ENCODE measurements at regions not wholly inside any gene's neighbourhood (a gene's known extent, or its start where the extent isn't known, plus 50 kb on each side); places are given as distances from the start of the nearest gene placed in this dataset.
A peak's percentile ranks its signal among the peaks of the same experiment; 100 is the strongest.

DNA sequence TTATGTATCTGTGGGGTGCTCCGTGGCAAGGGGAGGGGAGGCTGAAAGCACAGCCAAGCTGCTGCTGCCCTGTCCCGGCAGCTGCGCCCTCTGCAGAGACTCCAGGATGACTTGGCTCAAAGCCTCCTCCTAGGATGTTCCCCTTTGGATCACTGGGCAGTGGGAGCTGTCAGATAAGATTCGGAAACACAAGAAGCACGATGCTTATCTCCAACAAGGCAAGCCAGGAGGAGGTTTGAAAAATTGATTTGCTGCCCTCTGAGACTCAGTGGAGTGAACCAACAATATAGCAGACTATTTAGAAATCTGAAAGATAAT, 776.4 kb downstream of the C6orf118 start:
- H3K27me3 ChIP-seq (ENCODE audit: control insufficient read depth, insufficient read depth, low read length): no peaks in the 10 kb centered on the region
- peak; percentile 41 for DNase-seq
- no peaks in the 10 kb centered on the region for H3K36me3 ChIP-seq (replicated peaks; ENCODE audit: control insufficient read depth, insufficient read depth, low read length)
- no peak overlapping the region for H3K4me3 ChIP-seq (ENCODE audit: insufficient read depth, low read depth, low read length)

DNA sequence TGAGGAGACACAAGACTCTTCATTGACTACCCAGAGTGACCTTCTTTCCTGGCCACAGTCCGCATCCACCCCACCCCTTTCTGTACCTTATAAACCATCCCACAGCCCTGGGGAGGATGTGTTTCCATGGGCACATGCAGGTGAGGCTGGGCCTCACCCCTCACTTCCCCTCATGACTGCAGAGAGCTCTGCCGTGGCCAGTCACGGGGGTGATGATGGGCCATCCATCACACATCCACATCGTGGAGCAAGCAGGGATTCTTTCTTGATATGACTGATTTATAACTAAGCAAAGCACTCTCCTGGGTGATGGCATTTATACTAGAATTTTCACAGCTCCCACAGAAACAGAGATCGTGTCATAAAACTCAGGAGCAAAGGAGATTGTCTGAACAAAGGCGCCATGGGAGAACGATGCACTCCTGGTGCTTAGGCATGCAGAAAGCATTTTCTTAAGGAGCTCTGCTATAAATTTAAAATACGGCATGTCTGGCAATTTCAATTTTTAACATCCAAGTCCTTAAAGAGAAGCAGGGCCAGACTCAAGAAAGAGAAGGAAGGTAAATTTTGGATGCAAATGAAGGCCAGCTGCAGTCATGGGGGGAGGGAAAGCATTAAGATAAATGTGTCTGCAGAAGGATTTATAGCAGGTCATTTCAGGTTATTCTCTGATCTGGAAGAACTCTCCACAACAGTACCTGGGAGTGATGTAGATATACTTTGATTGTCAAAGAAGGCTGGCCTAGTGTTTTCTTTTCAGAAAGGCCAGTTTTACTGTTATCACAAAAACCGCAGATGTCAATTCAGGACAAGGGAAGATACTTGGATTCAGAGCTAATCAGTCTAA, 777.0 kb downstream of the C6orf118 start:
- Histone ChIP-seq H3K27me3 (ENCODE audit: control insufficient read depth, insufficient read depth, low read length) (no peaks in the 10 kb centered on the region), H3K36me3 (replicated peaks; ENCODE audit: control insufficient read depth, insufficient read depth, low read length) (no peaks in the 10 kb centered on the region), H3K4me3 (ENCODE audit: insufficient read depth, low read depth, low read length) (no peak overlapping the region)
- DNase-seq: no peak

DNA sequence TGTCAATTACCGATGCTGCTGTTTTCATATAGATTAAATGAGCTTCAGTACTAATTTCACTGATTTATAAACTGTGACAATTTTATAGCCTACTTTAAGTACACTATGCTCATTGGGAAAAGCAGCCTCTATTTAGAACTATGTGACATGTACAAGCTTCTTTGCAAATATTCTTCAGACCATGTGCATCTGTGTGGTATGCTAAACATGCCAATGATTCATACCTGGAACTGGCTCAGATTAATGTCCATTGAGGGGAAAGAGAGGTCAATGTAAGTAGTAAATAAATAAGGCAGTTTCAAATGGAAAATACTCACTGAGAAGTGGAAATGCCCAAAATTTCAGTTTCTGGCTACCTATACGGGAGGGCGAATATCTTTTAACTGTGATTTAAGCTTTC, 777.7 kb downstream of the C6orf118 start:
- Histone ChIP-seq H3K4me3 (ENCODE audit: insufficient read depth, low read depth, low read length) (no peak overlapping the region), H3K36me3 (replicated peaks; ENCODE audit: control insufficient read depth, insufficient read depth, low read length) (no peaks in the 10 kb centered on the region), H3K27me3 (ENCODE audit: control insufficient read depth, insufficient read depth, low read length) (no peaks in the 10 kb centered on the region)
- DNase-seq: no peak

DNA sequence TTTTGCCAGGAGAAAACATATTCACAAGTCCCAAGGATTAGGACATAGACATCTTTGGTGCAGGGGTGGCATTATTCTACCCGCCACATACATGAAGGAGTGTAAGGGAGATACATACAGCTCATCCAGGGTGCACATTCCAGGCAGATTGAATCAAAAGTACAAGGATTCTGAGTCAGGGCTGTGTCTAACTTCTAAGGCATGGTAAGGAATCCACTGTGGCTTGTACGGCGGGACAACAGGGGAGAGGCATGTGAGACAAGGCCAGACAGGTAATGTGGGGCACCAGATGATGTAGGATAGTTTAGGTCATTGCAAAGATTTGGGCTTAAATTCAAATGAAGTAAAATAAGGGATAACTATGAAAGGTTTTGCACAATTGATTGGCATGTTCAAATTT, 780.9 kb downstream of the C6orf118 start:
- no peak for DNase-seq
- Histone ChIP-seq H3K36me3 (replicated peaks; ENCODE audit: control insufficient read depth, insufficient read depth, low read length) (no peaks in the 10 kb centered on the region), H3K4me3 (ENCODE audit: insufficient read depth, low read depth, low read length) (no peak overlapping the region), H3K27me3 (ENCODE audit: control insufficient read depth, insufficient read depth, low read length) (no peaks in the 10 kb centered on the region)

DNA sequence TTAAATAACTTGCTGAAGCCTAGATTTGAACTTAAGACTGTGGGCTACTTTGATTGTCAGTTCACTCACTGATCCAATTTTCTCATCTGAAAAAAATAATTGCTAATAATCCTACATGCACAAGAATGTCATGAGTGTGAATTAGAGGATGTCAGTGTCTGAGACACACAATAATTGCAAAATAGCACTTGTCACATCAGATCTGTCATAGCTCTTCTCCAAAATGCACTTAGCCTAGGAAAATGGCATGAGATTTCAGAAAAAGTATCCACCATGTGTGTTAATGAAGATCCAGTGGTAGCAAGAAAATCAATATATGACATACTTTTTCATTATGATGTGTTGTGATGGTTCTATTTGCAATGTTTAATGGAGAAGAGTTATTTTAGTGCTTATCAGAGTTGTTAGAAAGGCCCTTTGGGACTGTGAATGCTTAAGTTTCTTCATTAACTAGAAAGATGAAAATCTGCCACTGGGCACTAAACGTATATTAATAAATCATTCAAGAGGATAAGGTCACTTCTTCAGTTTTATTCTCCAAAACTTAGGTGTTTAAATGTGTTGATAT, 786.2 kb downstream of the C6orf118 start:
- no peaks in the 10 kb centered on the region for H3K27me3 ChIP-seq (ENCODE audit: control insufficient read depth, insufficient read depth, low read length)
- no peak overlapping the region for H3K4me3 ChIP-seq (ENCODE audit: insufficient read depth, low read depth, low read length)
- H3K36me3 ChIP-seq (replicated peaks; ENCODE audit: control insufficient read depth, insufficient read depth, low read length): no peaks in the 10 kb centered on the region
- no peak for DNase-seq

DNA sequence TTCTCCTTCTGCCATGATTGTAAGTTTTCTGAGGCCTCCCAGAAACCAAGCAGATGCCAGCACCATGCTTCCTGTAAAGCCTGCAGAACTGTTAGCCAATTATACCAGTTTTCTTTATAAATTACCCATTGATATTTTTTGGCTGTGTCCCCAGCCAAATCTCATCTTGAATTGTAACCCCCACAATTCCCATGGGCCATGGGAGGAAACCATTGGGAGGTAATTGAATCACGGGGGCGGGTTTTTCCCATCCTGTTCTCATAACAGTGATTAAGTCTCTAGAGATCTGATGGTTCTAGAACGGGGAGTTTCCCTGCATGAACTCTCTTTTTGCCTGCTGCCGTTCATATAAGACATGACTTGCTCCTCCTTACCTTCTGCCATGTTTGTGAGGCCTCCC, 788.5 kb downstream of the C6orf118 start:
- H3K27me3 ChIP-seq (ENCODE audit: control insufficient read depth, insufficient read depth, low read length): no peaks in the 10 kb centered on the region

DNA sequence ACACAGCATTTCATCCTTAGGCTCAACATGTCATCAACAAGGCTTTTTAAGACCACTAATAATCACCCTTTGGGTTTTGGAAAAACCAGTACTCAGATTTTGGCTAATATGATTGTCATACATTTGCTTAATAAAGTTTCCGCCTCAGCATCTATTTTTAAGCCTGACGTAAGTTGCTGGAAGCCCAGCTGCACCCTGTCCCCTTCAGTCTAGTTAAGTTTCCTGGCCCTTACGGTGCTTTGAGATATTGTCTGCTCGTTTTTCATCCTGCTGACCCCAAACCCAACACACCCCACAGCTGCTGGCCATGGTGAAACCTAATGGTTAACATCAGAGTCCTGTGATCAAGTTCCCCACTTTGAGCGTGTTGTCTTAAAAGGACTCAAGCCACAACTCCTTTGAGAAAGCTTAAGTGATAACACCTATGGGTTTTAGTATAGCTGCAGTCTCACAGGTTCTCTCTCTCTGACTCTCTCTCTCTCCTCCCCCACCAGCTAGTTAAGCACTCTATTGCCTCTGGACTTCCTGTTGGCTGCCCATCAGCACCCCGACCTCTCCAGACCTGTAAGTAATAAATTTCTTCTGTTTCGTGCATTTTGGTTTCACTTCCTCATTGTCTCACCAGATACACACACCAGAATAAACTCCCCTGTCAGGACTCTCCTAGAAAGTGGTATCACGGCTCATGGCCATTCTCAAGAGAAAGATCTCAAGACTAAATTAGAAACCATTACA, 802.0 kb downstream of the C6orf118 start:
- no peak overlapping the region for H3K4me3 ChIP-seq (ENCODE audit: insufficient read depth, low read depth, low read length)

More for the DNA sequence above, 788.5 kb downstream of the C6orf118 start:
- DNase-seq: no peak
- Histone ChIP-seq H3K4me3 (ENCODE audit: insufficient read depth, low read depth, low read length) (no peak overlapping the region), H3K36me3 (replicated peaks; ENCODE audit: control insufficient read depth, insufficient read depth, low read length) (no peaks in the 10 kb centered on the region)

DNA sequence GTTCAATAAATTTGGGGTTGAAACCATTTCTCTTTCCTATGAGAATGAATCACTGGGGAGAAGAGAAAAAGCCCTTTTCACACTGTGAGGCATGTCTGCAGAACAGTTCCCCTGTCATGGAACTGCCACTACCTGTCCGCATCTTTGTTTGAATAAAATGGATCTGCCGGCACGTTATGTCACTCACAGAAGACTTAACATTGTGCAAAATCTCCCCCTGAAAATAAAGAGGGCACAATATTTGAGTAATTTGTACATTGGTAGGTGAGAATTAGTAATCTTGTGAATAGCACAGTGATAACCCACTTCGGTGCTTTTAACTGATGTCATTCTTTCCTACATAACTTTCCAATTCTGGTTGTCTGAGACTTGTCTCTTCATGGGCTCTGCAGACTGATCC, 804.0 kb downstream of the C6orf118 start:
- Histone ChIP-seq H3K27me3 (ENCODE audit: control insufficient read depth, insufficient read depth, low read length) (no peaks in the 10 kb centered on the region), H3K4me3 (ENCODE audit: insufficient read depth, low read depth, low read length) (no peak overlapping the region), H3K36me3 (replicated peaks; ENCODE audit: control insufficient read depth, insufficient read depth, low read length) (no peaks in the 10 kb centered on the region)
- no peak for DNase-seq

More for the DNA sequence above, 802.0 kb downstream of the C6orf118 start:
- H3K36me3 ChIP-seq (replicated peaks; ENCODE audit: control insufficient read depth, insufficient read depth, low read length): no peaks in the 10 kb centered on the region
- DNase-seq: no peak
- no peaks in the 10 kb centered on the region for H3K27me3 ChIP-seq (ENCODE audit: control insufficient read depth, insufficient read depth, low read length)

DNA sequence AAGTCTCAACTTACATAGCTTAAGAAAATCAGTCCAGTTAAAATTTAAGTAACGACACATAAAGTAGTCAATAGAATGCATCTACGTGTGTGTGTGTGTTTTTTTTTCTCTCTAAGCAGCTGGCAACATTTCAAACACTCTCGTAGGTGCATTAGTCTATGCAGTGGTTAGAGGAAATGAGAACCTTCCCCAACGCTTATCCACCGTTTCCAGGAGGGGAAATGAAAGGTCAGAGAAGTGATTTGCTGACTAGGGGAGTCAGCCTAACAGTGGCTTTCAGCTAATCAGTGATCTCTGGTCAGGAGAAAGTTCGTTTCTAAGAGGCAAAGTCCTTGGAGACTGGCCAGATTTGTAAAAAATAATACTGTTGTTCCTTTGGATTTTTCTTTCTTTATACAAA, 806.6 kb downstream of the C6orf118 start:
- Histone ChIP-seq H3K36me3 (replicated peaks; ENCODE audit: control insufficient read depth, insufficient read depth, low read length) (no peaks in the 10 kb centered on the region), H3K4me3 (ENCODE audit: insufficient read depth, low read depth, low read length) (no peak overlapping the region), H3K27me3 (ENCODE audit: control insufficient read depth, insufficient read depth, low read length) (no peaks in the 10 kb centered on the region)
- DNase-seq: no peak

DNA sequence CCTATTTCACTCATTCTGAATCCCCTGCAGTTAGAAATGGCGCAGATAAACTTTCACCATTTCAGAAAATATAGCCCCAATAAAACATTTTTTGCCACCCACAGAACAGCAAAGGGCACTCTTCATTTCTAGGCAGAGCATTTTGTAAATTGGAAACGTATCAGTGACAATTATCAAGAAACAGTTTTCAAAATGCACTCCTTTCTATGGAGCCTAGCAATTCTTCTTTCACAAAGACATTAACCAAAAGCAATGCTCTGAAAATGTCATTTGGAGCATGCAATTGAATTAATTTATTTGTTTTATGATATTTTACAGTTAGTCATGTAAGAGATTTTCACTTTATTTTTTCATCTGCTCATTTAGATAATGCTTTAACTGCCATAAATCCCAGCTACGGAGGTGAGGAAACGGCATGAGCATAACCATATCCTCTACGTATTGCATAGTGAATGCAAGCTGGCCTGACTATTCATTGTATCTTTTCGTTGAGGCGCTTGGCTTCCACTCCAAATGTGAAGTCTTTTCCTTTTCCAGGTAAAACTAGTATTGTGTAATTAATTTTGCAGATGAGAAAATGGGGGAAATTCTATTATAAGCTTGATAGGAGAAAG, 813.4 kb downstream of the C6orf118 start:
- H3K36me3 ChIP-seq (replicated peaks; ENCODE audit: control insufficient read depth, insufficient read depth, low read length): no peaks in the 10 kb centered on the region
- DNase-seq: no peak
- no peak overlapping the region for H3K4me3 ChIP-seq (ENCODE audit: insufficient read depth, low read depth, low read length)
- H3K27me3 ChIP-seq (ENCODE audit: control insufficient read depth, insufficient read depth, low read length): no peaks in the 10 kb centered on the region

DNA sequence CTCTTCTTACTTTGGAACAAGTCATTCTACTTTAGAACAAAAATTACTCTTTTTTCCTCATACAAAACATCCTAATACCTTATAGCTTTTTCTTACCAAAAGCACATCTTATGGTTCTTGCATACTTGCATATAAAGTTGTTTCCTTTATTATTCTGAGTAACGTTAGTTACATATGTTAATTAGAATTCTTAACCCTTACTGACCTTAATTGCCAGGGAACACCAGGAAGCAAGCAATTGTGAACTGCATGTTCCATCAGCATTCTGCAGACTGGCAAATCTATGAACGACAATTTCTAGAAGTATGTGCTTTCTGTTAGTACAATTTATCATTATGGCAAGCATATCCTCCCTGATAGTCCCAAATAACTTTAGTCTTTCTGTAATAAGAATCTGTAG, 831.0 kb downstream of the C6orf118 start:
- peak; percentile 9 for DNase-seq
- Histone ChIP-seq H3K36me3 (replicated peaks; ENCODE audit: control insufficient read depth, insufficient read depth, low read length) (no peaks in the 10 kb centered on the region), H3K27me3 (ENCODE audit: control insufficient read depth, insufficient read depth, low read length) (no peaks in the 10 kb centered on the region), H3K4me3 (ENCODE audit: insufficient read depth, low read depth, low read length) (no peak overlapping the region)

DNA sequence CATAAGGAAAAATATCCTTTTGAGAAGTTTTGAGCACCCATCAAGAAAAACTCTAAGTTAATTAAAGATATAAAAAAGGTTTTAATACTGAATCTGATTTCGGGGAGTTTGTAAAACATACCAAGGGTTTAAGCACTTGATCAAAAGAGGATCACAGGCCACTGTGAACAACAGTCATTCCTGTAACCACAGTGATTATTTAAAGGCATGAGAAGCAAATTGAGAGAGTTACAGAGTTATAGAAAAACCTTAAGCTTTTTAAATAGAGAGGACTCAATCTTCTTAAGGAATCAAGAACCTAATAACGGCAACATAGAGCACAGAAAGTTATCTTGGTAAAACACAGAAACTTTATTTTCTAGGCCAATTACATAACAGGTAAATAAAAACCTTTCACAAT, 831.6 kb downstream of the C6orf118 start:
- no peak overlapping the region for H3K4me3 ChIP-seq (ENCODE audit: insufficient read depth, low read depth, low read length)
- no peaks in the 10 kb centered on the region for H3K36me3 ChIP-seq (replicated peaks; ENCODE audit: control insufficient read depth, insufficient read depth, low read length)
- no peak for DNase-seq
- no peaks in the 10 kb centered on the region for H3K27me3 ChIP-seq (ENCODE audit: control insufficient read depth, insufficient read depth, low read length)

DNA sequence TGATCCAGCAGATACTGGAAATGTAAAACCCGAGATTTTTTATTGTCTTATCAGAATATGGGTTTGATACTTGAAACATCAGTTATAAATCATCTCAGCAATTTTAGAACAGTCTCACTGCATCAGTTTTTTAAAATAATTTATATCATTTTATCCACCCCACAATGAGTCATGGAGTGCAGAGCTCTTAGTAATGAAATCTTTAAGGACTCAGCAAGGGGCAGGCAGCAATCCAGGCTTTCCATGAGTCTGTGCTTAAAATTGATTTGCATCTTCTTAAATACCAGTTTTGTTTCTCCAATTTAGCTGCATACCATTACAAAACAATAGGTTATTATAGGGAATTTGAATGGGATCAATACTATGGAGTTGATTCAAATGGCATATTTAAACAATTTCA, 832.3 kb downstream of the C6orf118 start:
- no peak overlapping the region for H3K4me3 ChIP-seq (ENCODE audit: insufficient read depth, low read depth, low read length)
- H3K36me3 ChIP-seq (replicated peaks; ENCODE audit: control insufficient read depth, insufficient read depth, low read length): no peaks in the 10 kb centered on the region
- DNase-seq: no peak
- no peaks in the 10 kb centered on the region for H3K27me3 ChIP-seq (ENCODE audit: control insufficient read depth, insufficient read depth, low read length)

DNA sequence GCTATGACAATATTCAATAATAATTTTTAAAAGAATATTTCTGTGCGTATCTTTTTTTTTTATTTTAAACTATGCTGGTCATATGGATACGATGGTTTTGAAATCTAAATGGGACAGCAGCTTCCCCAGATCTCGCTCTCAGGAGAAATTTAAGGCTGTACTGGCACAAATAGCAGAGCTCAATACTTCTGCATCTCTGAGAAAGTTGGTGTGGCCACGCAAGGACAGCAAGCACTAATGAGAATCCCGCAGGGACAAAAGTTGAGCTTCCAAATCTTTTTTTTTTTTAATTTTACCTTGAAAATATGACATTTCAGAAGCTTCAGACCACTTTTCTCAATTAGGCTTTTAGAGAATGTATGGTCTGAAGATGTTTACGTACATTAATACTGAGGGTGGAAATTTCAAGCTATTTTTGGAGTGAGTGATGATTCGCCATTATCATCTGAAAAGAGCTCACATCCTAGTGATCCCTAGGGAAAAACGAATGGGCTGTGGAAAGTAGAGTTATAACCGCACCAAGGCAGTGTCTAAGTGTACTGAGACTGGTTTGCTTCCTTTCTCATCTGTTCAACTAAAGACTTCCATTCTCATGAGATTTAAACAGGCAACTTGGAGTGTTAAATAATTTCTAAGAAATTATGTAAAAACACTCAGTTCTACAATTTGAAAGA, 840.0 kb downstream of the C6orf118 start:
- DNase-seq: no peak
- Histone ChIP-seq H3K36me3 (replicated peaks; ENCODE audit: control insufficient read depth, insufficient read depth, low read length) (no peaks in the 10 kb centered on the region), H3K4me3 (ENCODE audit: insufficient read depth, low read depth, low read length) (no peak overlapping the region), H3K27me3 (ENCODE audit: control insufficient read depth, insufficient read depth, low read length) (no peaks in the 10 kb centered on the region)
